Mesenchymal stem cell (in vitro differentiated cells and primary cell): ENCODE measurements at regions not wholly inside any gene's neighbourhood (a gene's known extent, or its start where the extent isn't known, plus 50 kb on each side); places are given as distances from the start of the nearest gene placed in this dataset.
A peak's percentile ranks its signal among the peaks of the same experiment; 100 is the strongest.

Source experiments
- DNase-seq: peaks from one replicate; pipeline ENCODE4 v3.0.0-alpha.2; 2013
- H2AFZ ChIP-seq: one replicate; pipeline ENCODE4 v1.6.1; 2013; ENCODE audit warnings: low read depth, mild to moderate bottlenecking, control low read depth, inconsistent platforms, low read length, moderate library complexity
- H2AK5ac ChIP-seq: 2 replicates; pipeline ENCODE4 v1.6.1; 2013; ENCODE audit warnings: low read length, moderate library complexity, mild to moderate bottlenecking, inconsistent platforms; ENCODE audit not compliant: severe bottlenecking
- H2BK120ac ChIP-seq: one replicate; pipeline ENCODE4 v1.6.1; 2013; ENCODE audit warnings: low read depth, mild to moderate bottlenecking, inconsistent platforms, low read length, moderate library complexity
- H2BK12ac ChIP-seq, 2 experiments: one replicate each; pipeline ENCODE4 v1.6.1; 2013; ENCODE audit warnings: inconsistent platforms in 2 of 2, low read length in 2 of 2, mild to moderate bottlenecking in 2 of 2, moderate library complexity in 2 of 2, control low read depth in 1 of 2
- H2BK15ac ChIP-seq: one replicate; pipeline ENCODE4 v1.6.1; 2013; ENCODE audit warnings: mild to moderate bottlenecking, low read depth, inconsistent platforms; ENCODE audit not compliant: poor library complexity, severe bottlenecking
- H2BK5ac ChIP-seq: 2 replicates; pipeline ENCODE4 v1.6.1; 2013; ENCODE audit warnings: low read depth, mild to moderate bottlenecking, low read length, control low read depth, inconsistent platforms; ENCODE audit not compliant: poor library complexity, severe bottlenecking
- H3K14ac ChIP-seq, 2 experiments: one replicate each; pipeline ENCODE4 v1.6.1; 2013; ENCODE audit warnings: inconsistent platforms in 2 of 2, low read length in 2 of 2, control low read depth in 1 of 2, mild to moderate bottlenecking in 1 of 2, moderate library complexity in 1 of 2
- H3K18ac ChIP-seq, 2 experiments: one replicate each; pipeline ENCODE4 v1.6.1; 2013; ENCODE audit warnings: inconsistent platforms in 2 of 2, low read length in 2 of 2, control low read depth in 1 of 2, low read depth in 1 of 2, mild to moderate bottlenecking in 1 of 2
- H3K23ac ChIP-seq, 2 experiments: one replicate each; pipeline ENCODE4 v1.6.1; 2013; ENCODE audit warnings: inconsistent platforms in 2 of 2, low read length in 2 of 2, mild to moderate bottlenecking in 2 of 2, moderate library complexity in 2 of 2, control low read depth in 1 of 2
- H3K27ac ChIP-seq: 2 replicates; pipeline ENCODE4 v1.5.1; 2013; ENCODE audit warnings: mild to moderate bottlenecking, moderate library complexity, low read length, control low read depth, inconsistent platforms; ENCODE audit not compliant: poor library complexity, severe bottlenecking
- H3K27me3 ChIP-seq, 2 experiments: 2 replicates each; pipeline versions ENCODE4 v1.6.1 to v1.7.0; 2013; ENCODE audit warnings: low read length in 2 of 2, mild to moderate bottlenecking in 2 of 2, moderate library complexity in 2 of 2, control low read depth in 1 of 2, inconsistent platforms in 1 of 2; ENCODE audit not compliant: control insufficient read depth in 1 of 2, insufficient read depth in 1 of 2
- H3K36me3 ChIP-seq, 2 experiments: 2 replicates each; pipeline versions ENCODE4 v1.6.1 to v1.7.0; 2013; ENCODE audit warnings: low read length in 2 of 2, control low read depth in 1 of 2, inconsistent platforms in 1 of 2, low read depth in 1 of 2, mild to moderate bottlenecking in 1 of 2; ENCODE audit not compliant: insufficient read depth in 2 of 2, control insufficient read depth in 1 of 2
- H3K4ac ChIP-seq, 2 experiments: one replicate each; pipeline ENCODE4 v1.6.1; 2013; ENCODE audit warnings: inconsistent platforms in 2 of 2, low read length in 2 of 2, mild to moderate bottlenecking in 2 of 2, moderate library complexity in 2 of 2, control low read depth in 1 of 2, low read depth in 1 of 2
- H3K4me1 ChIP-seq: 2 replicates; pipeline ENCODE4 v1.6.1; 2013; ENCODE audit warnings: low read depth, low read length, control low read depth; ENCODE audit not compliant: control insufficient read depth, insufficient read depth
- H3K4me2 ChIP-seq: 2 replicates; pipeline ENCODE4 v1.6.1; 2013; ENCODE audit warnings: low read length, mild to moderate bottlenecking, inconsistent platforms; ENCODE audit not compliant: poor library complexity, severe bottlenecking
- H3K4me3 ChIP-seq, 2 experiments: 2 replicates each; pipeline versions ENCODE4 v1.5.1 to v1.7.0; 2013; ENCODE audit warnings: low read length in 2 of 2, mild to moderate bottlenecking in 2 of 2, control low read depth in 1 of 2, low read depth in 1 of 2; ENCODE audit not compliant: insufficient read depth in 1 of 2
- H3K79me1 ChIP-seq: replicated peaks from 2 replicates; pipeline ENCODE4 v1.6.1; 2013; ENCODE audit warnings: mild to moderate bottlenecking, control low read depth, low read length, inconsistent platforms; ENCODE audit not compliant: poor library complexity, severe bottlenecking
- H3K9ac ChIP-seq: 2 replicates; pipeline ENCODE4 v1.7.0; 2013; ENCODE audit warnings: mild to moderate bottlenecking, low read length, moderate library complexity
- H3K9me3 ChIP-seq: 2 replicates; pipeline ENCODE4 v1.7.0; 2013; ENCODE audit warnings: mild to moderate bottlenecking, low read length; ENCODE audit not compliant: control insufficient read depth
- H4K8ac ChIP-seq: one replicate; pipeline ENCODE4 v1.6.1; 2013; ENCODE audit warnings: inconsistent platforms, mild to moderate bottlenecking, low read length, moderate library complexity
- H4K91ac ChIP-seq: one replicate; pipeline ENCODE4 v1.6.1; 2013; ENCODE audit warnings: mild to moderate bottlenecking, low read length, inconsistent platforms
- WGBS: methylation state at CpG from one replicate; pipeline ENCODE4 v1.1.7; 2013; ENCODE audit warnings: mixed read lengths; 5-methylcytosine and 5-hydroxymethylcytosine counted together

DNA sequence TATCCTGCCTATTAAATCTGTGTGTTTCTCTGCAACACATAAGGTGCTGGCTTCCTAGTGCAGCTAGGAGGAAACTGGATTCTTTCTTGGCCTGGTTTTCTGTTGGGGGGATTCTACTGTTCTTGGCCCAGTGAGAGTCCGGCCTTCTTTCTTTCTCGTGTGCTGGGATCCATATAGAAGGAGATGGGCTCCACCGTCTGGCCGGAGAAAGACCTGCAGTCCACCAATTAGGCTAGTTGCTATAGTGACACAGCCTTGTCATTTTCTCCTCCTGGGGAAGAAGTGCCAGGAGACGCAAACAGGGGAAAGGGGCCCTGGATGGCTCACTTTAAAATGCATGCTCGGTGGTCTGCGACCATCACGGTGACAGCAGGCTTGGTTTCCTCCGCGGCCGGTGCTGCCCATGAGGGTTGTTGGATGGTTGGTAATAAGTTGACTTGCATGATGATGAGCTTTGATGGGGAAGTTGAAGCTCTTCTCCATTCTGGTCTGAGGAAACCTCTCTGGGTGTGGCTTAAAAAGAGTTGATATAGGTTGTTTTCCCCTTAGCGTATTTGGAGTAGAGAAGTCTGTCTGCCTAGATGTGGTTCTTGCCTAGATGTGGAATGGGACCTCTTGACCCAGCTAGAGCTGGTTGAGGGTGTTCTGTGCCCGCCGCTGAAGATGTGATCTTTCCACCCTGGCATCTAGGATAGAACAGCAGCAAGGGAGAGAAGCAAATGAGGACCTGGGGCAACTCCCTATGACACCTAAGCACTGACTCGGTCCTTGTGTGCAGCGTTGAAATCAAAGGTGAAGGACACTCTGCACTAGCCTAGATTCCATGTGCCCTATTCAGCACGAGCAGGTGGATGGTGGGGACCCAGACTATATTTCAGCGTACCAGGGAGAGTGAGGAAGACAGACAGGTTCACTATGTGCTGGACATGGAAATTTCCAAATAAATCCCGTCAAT is 1335.0 kb downstream of the BRD1 start:
- Histone ChIP-seq H3K9me3 (no peaks in the 10 kb centered on the region), H3K79me1 (no peaks in the 10 kb centered on the region), H2AFZ (no peak overlapping the region), H3K4me2 (no peak overlapping the region), H3K36me3 (no peaks in the 10 kb centered on the region), H3K4me1 (peaks cover 22% of the 10 kb centered on the region), H4K8ac (no peak overlapping the region), H3K27ac (no peak overlapping the region), H3K4me3 (no peak overlapping the region), H3K23ac (no peak overlapping the region), H3K4ac (no peak overlapping the region), H2AK5ac (no peak overlapping the region), H4K91ac (no peak overlapping the region), H2BK5ac (no peak overlapping the region), H3K9ac (no peak overlapping the region), H2BK15ac (no peak overlapping the region), H3K18ac (no peak overlapping the region), H3K14ac (no peak overlapping the region), H3K27me3 (peaks cover 30 to 48% of the 10 kb centered on the region in 2 experiments), H2BK120ac (no peak overlapping the region), H2BK12ac (no peak overlapping the region)
- peak; percentile 65 for DNase-seq
- WGBS: 36% methylated on average over 19 of the region's 19 CpGs

DNA sequence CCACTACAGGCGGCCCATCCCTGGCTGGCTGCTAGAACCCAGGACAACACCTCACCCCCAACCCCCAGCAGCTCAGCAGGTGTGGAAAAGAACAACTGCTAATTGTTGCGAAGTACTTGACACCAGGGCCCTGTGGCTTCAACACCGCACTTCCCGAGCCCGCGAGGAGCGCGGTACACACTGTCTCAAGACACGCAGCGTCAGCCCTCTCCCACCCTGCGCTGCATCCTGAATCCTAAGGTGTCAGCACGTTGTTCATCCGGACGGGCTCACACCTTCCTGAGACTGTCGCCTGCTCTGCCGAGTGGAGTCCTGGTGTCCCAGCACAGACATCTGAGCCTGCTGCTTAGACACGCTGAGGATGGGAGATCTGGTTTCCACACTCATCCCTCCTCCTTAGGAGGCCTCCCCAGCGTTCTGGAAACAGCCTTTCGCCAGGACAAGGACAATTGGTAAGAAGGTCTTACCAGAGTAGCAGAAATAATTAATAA is 1336.2 kb downstream of the BRD1 start:
- Histone ChIP-seq H3K4ac (no peak overlapping the region), H2AFZ (no peak overlapping the region), H3K27me3 (peaks cover 36 to 59% of the 10 kb centered on the region in 2 experiments), H3K9ac (no peak overlapping the region), H2BK15ac (no peak overlapping the region), H4K8ac (no peak overlapping the region), H4K91ac (no peak overlapping the region), H3K4me2 (no peak overlapping the region), H3K4me3 (no peak overlapping the region), H3K4me1 (peaks cover 22% of the 10 kb centered on the region), H3K36me3 (no peaks in the 10 kb centered on the region), H3K23ac (no peak overlapping the region), H3K9me3 (no peaks in the 10 kb centered on the region), H2BK5ac (no peak overlapping the region), H3K14ac (no peak overlapping the region), H3K27ac (no peak overlapping the region), H2BK12ac (no peak overlapping the region), H3K79me1 (no peaks in the 10 kb centered on the region), H2AK5ac (no peak overlapping the region), H3K18ac (no peak overlapping the region), H2BK120ac (no peak overlapping the region)
- DNase-seq: no peak
- 13% methylated on average over 16 of the region's 19 CpGs for WGBS

DNA sequence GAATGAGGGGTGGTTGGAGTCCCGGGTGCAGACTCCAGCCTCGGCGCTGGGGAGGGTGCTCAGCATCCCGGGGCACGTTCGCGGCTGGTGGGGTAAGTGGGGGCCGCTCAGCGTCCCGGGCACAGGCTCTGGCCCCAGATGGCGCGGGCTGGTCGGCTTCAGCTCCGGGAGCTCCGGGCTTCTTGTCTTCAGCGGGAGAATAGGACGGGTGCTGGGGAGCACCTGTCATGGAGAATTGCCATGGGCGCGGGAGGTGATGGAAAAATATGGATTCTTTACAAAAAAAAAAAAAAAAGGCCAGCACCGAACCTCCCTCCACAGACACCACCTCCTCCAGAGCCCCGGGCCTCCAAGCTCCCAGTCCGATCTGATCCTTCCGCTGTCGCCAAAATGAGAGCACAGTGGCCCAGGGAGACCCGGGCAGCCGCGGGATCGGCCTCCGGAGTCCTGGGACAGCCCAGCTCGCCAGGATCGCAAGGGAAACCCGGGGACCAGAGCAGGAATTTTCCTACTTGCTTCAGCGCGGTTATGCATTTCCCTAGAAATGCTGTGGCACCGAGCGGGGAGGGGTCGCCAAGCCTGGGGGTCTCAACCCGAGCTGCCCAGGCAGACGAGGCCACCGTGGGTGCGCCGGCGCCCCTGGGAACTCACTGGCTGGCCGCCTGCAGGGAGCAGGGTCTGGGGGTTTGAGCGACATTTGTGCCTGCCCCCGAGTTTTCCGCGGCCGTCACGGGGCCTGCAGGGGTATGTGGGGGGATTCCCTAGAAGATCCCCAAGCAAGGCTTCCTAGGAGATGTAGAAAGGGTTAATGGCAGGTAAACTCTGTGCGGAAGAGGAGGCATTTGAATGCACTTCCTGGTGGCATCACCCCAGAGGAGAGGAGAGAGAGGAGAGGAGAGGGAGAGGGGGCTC is 1336.9 kb downstream of the BRD1 start:
- Histone ChIP-seq H3K27ac (no peak overlapping the region), H2BK5ac (no peak overlapping the region), H3K18ac (no peak overlapping the region), H3K4me2 (no peak overlapping the region), H3K4ac (no peak overlapping the region), H3K14ac (no peak overlapping the region), H2BK15ac (no peak overlapping the region), H3K9me3 (no peaks in the 10 kb centered on the region), H2AK5ac (no peak overlapping the region), H3K36me3 (no peaks in the 10 kb centered on the region), H3K27me3 (peaks cover 36 to 66% of the 10 kb centered on the region in 2 experiments), H3K4me1 (peaks cover 22% of the 10 kb centered on the region), H3K23ac (no peak overlapping the region), H2BK120ac (no peak overlapping the region), H4K8ac (no peak overlapping the region), H2AFZ (no peak overlapping the region), H3K9ac (no peak overlapping the region), H2BK12ac (no peak overlapping the region), H3K79me1 (no peaks in the 10 kb centered on the region), H4K91ac (no peak overlapping the region), H3K4me3 (peak overlapping the region in 1 of 2 experiments; percentile 27)
- 2% methylated on average over 39 of the region's 51 CpGs for WGBS
- no peak for DNase-seq
